GM12873 (cell line): ENCODE measurements at regions not wholly inside any gene's neighbourhood (a gene's known extent, or its start where the extent isn't known, plus 50 kb on each side); places are given as distances from the start of the nearest gene placed in this dataset.

Experiments used
- CTCF ChIP-seq: IDR thresholded peaks from 2 replicates; pipeline ENCODE4 v1.5.1; 2012; ENCODE audit warnings: low read depth, mild to moderate bottlenecking, moderate library complexity, low read length, control low read depth; ENCODE audit not compliant: insufficient read depth; ENCODE audit errors: missing control alignments

- no peak for TF ChIP-seq CTCF
Measured at GRCh38 chr18:67455890-67456501, 60.5 kb downstream of the DSEL start.

GRCh38 chr18:67453901-67454300 is 62.6 kb downstream of the DSEL start:
- TF ChIP-seq CTCF: no peak

GRCh38 chr18:67451960-67452359 is 64.6 kb downstream of the DSEL start:
- TF ChIP-seq CTCF: no peak

- no peak for TF ChIP-seq CTCF
Measured at GRCh38 chr18:67433971-67434370, 82.5 kb downstream of the DSEL start.

- TF ChIP-seq CTCF: no peak
Measured at GRCh38 chr18:67432806-67433205, 83.7 kb downstream of the DSEL start.

GRCh38 chr18:67428805-67429204 is 87.7 kb downstream of the DSEL start:
- TF ChIP-seq CTCF: no peak

- no peak for TF ChIP-seq CTCF
Measured at GRCh38 chr18:67428158-67428557, 88.4 kb downstream of the DSEL start.
